NCI-H2227 (cell line): ENCODE measurements at regions not wholly inside any gene's neighbourhood (a gene's known extent, or its start where the extent isn't known, plus 50 kb on each side); places are given as distances from the start of the nearest gene placed in this dataset.
"Not testable (repeated sequence)": the region's sequence is repeated elsewhere in the genome, so short reads cannot be mapped to it uniquely, and the experiment has no call there.

Source experiments
- DNase-seq: peaks from one replicate; lab custom pipeline; 2025; ENCODE audit not compliant: unreplicated experiment; lab: John Stamatoyannopoulos, UW

GRCh38 chr14:39628087-39628486 is 195.9 kb upstream of the FBXO33 start:
- no peak for DNase-seq

GRCh38 chr14:39626589-39627576 is 194.7 kb upstream of the FBXO33 start:
- DNase-seq = no peak

DNA sequence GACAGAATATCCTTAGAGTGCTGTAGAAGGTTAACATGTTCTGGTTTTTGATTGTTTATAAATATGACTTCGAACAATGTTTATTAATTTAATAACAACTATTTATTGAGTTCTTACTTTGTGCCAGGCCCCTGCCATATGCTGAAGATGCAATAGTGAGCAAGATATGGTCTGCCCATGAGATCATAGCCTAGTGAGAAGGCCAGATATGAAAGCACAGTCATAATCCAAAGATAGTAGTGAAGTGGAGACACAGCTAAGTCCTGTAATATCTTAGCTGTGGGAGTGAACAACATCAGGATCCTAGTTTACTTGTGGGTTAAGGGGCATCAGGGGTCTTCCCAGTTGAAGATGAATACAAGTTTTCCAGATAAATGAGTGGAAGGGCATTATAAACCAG is 189.4 kb upstream of the FBXO33 start:
- DNase-seq = no peak

GRCh38 chr14:39621223-39621622 is 189.0 kb upstream of the FBXO33 start:
- DNase-seq = no peak

GRCh38 chr14:39617537-39617936 is 185.3 kb upstream of the FBXO33 start:
- no peak for DNase-seq

DNA sequence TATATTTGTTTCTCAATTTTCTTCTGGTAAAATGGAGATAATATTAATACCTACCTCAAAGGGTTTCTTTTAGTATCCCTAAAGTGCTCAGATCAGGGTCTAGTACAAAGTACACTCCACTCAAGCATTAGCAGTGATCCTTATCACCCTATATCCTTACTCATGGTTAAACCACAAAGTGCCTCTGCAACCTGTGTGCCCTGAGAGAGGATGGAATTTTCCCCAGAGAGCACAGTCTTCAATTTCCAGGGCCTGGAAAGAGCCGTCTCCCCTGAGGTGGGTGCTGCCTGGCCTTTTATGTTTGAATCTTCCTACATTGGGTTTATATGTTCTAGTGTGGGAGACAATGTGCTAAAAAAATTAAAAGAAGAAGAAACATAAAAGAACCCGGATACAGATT is 183.1 kb upstream of the FBXO33 start:
- no peak for DNase-seq

GRCh38 chr14:39614297-39614923 is 182.2 kb upstream of the FBXO33 start:
- DNase-seq = no peak

DNA sequence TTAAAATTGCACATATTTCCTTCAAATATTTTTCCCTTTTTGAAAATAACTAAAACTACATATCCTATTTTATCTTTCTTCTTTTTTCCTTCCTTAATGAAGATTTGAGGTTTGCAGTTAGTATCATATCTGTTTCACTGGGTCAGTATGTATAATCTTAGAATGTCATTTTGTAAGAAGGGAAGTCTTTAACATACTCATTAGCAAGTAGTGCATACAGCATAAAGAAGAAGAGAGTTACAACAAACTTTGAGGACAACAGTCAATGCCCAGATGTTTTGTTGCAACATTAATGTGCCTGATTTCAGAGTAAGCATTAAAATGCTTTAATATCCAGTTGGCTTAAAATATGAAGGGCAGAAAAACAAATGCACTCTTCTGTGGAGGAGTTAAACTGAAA is 176.9 kb upstream of the FBXO33 start:
- no peak for DNase-seq

- DNase-seq = no peak
These were observed 175.7 kb upstream of the FBXO33 start for GRCh38 chr14:39607978-39608377.

DNA sequence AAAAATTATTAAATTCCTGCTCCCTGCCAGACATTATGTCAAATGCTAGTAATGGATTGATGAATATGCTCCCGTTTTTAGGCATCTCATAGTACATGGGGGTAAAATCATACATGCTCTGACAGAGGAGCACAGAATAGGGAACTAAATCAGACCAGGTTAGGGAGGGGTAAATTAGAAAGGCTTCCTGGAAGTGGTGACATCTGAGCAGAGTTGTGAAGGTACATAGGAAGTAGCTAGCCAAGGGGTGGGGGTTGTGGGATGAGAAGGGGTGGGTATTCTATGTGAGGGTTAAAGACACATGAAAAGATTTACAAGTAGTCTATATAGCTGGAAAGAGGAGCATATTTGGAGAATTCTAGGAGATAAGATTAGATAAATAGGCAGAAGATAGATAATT is 171.7 kb upstream of the FBXO33 start:
- DNase-seq = no peak

DNA sequence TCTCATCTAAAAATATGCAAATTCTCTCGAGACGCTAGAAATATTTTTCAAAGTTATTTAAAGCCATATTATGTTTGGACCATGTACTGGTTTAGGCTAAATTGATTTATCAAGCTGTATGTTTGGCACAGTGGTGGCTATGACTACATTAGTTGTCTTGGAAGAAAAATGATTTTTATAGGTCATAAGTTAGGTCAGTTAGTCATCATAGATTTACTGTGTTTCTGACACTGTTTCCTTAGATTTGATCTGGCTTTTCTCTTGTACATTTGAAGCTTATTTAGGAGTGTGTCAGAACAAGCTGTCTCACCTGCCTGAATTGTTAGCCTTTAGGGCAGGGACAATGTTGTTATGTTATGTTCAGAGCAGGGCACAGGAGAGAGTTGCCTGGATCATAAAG is 161.1 kb upstream of the FBXO33 start:
- no peak for DNase-seq

GRCh38 chr14:39592116-39592789 is 160.0 kb upstream of the FBXO33 start:
- no peak for DNase-seq

DNA sequence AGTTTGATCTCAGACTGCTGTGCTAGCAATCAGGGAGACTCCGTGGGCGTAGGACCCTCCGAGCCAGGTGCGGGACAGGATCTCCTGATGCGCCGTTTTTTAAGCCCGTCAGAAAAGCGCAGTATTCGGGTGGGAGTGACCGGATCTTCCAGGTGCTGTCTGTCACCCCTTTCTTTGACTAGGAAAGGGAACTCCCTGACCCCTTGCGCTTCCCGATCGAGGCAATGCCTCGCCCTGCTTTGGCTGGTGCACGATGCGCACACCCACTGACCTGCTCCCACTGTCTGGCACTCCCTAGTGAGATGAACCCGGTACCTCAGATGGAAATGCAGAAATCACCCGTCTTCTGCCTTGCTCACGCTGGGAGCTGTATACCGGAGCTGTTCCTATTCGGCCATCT is 157.6 kb upstream of the FBXO33 start:
- not testable (repeated sequence) for DNase-seq

DNA sequence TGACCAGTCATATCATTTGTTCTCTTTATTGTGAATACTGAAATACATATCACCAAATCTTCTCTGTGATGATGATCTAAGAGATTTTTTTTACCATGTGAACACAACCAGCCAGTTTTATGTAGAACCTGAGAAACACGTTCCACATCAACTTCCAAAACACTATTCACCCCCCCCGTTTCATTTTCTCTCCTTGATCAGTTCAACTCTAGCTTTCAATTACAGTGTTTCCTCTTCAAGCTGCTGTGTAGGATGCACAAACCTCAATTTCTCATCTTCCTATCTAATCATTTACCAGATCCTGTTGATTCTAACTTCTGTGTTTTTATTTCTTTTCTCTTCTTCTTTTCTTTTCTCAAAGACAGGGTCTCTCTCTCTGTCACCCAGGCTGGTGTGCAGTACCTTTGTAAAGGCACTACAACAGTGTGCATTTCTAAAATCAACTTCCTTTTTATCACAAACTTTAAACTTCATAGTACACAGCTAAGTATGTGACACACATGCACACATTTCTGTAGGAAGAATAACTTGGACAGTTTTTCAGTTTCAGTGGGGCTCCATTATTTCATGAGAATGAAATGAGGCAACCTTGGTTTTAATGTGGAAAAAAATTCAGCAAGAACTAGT is 149.9 kb upstream of the FBXO33 start:
- DNase-seq = no peak

DNA sequence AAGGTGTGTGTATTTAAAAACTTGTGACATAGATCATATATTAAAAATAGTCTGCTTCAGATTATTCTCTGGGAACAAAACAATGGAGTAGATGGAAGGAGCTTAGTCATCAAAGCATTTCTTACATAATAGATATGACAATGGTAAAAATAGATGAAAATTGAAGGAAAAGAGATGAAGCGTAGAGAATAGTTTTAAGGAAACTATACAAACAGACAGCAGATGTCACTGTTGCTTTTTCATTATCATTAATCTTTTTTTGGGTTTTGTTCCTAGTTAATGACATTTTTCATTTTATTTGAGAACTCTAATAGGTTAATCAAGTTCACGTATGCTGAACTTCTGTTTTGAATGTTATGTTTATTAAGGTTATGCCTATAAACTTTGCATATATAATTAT is 149.2 kb upstream of the FBXO33 start:
- DNase-seq = no peak

GRCh38 chr14:39580696-39581095 is 148.5 kb upstream of the FBXO33 start:
- no peak for DNase-seq

DNA sequence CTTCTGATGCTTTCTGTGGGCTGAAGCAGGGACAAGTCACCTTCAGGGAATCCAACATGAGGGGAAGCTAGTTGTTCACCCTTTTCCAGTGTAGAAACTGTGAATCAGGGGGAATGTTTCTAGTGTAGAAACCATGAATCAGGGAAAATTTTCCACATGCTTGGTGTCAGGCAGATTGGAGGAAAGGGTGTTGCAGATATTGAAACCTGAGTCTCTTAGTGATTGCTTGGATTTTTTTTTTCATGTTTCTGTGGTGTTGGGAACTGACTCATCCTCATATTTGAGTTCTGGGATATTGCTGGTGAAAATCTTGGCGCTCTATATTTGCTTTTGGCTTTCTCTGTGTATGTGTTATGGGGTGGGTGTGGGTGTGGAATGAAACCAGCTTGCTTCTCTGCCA is 144.5 kb upstream of the FBXO33 start:
- DNase-seq = no peak

DNA sequence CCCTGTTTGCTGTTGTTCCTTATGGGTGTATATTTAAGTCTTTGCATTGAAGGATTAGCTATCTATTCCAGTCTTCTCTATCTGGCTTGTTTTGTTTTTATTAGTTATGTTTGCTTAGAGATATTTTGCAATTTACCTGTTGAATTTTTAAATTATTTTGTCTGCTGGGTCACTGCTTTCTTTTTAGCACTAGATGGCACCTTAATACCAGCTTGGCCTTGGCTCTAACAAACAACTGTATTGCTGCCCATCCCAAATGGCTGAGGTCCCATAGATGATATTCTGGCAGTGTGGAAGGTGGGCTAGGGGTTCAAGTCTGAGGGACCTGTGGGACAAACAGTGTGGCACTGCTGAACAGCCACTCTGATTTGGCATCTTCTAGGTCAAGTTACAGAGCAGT is 144.0 kb upstream of the FBXO33 start:
- no peak for DNase-seq

DNA sequence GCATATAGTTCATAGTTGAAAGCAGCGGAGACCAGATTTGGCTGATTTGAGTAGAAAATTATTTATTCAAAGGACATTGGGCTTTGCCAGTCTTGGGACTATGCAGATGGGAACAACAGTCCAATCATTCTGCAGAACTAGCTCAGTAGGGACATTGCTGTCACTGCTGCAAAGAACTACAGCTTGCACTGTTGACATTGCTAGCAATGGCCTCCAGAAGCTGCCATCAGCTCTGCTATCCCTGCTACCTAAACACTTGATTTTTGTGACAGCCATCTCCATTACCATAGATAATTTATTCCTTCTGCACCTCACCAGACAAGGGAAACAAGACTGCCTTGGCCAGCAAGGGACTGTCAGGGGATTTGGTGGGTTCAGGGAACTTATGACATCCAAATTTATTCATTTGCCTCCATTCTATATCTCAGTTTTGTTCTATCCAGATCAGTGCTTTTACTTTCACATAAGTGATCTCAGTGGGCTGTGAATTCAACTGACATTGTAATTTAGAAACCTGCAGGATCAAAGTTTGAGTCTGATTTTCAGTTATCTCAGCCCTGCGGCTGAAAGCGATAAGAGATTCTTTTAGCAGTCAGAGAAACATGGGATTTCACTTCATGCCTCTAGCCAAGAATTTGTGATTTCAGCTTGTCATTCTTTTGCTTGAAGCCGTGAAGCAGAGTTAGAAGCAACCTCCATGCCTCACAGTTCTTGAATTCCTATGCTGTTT is 136.7 kb upstream of the FBXO33 start:
- DNase-seq = no peak

DNA sequence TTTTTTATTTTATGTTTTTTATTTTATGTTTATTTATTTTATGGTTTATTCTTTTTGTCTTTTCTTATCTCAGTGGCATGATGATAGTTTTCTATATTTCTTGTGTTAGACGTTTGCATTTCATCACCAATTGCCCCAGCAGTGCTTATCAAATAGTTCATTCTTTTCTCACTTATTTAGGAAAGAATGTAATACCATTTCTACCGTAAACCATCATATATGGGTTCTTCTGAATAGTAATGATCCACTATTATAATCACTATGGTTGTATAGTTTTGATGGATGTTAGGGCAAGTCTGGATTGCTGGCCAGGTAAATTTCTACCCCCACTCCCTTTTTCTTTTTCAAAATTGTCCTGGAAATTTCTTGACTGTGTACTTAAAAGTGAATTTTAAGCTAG is 134.6 kb upstream of the FBXO33 start:
- DNase-seq = no peak

GRCh38 chr14:39563361-39563760 is 131.1 kb upstream of the FBXO33 start:
- no peak for DNase-seq
